Muscle of arm (tissue), 1 donor: ENCODE measurements at regions not wholly inside any gene's neighbourhood (a gene's known extent, or its start where the extent isn't known, plus 50 kb on each side); places are given as distances from the start of the nearest gene placed in this dataset.

ENCODE experiments used
- DNase-seq: peaks from one replicate; pipeline ENCODE4 v3.0.0-alpha.2; 2013

- no peak for DNase-seq
Measured at GRCh38 chr2:138105358-138105757, 141.1 kb downstream of the HNMT start.

- DNase-seq = no peak
Measured at GRCh38 chr2:138106606-138107005, 142.3 kb downstream of the HNMT start.

GRCh38 chr2:138107288-138107687 is 143.0 kb downstream of the HNMT start:
- DNase-seq = no peak

GRCh38 chr2:138110453-138111083 is 146.3 kb downstream of the HNMT start:
- DNase-seq = no peak

- no peak for DNase-seq
Measured at GRCh38 chr2:138112536-138112935, 148.3 kb downstream of the HNMT start.

GRCh38 chr2:138113871-138114525 is 149.7 kb downstream of the HNMT start:
- no peak for DNase-seq

GRCh38 chr2:138115666-138116065 is 151.4 kb downstream of the HNMT start:
- peak; percentile 2 for DNase-seq

- DNase-seq = no peak
Measured at GRCh38 chr2:138116456-138116855, 152.2 kb downstream of the HNMT start.

- no peak for DNase-seq
Measured at GRCh38 chr2:138121666-138122661, 157.7 kb downstream of the HNMT start.

- no peak for DNase-seq
Measured at GRCh38 chr2:138122891-138123290, 158.6 kb downstream of the HNMT start.

- no peak for DNase-seq
Measured at GRCh38 chr2:138123741-138124140, 159.5 kb downstream of the HNMT start.

GRCh38 chr2:138124521-138124920 is 160.2 kb downstream of the HNMT start:
- no peak for DNase-seq

- no peak for DNase-seq
Measured at GRCh38 chr2:138125306-138126288, 161.3 kb downstream of the HNMT start.

- no peak for DNase-seq
Measured at GRCh38 chr2:138132108-138132507, 167.8 kb downstream of the HNMT start.

GRCh38 chr2:138137949-138138348 is 173.7 kb downstream of the HNMT start:
- DNase-seq = no peak

GRCh38 chr2:138147796-138148195 is 183.5 kb downstream of the HNMT start:
- DNase-seq = no peak

GRCh38 chr2:138155304-138155703 is 191.0 kb downstream of the HNMT start:
- DNase-seq = no peak

- DNase-seq = no peak
Measured at GRCh38 chr2:138157372-138157771, 193.1 kb downstream of the HNMT start.

GRCh38 chr2:138170485-138170884 is 206.2 kb downstream of the HNMT start:
- no peak for DNase-seq

- DNase-seq = no peak
Measured at GRCh38 chr2:138171244-138171643, 207.0 kb downstream of the HNMT start.

- DNase-seq = no peak
Measured at GRCh38 chr2:138175066-138175465, 210.8 kb downstream of the HNMT start.
